Skeletal muscle cell (primary cell): ENCODE measurements at regions not wholly inside any gene's neighbourhood (a gene's known extent, or its start where the extent isn't known, plus 50 kb on each side); places are given as distances from the start of the nearest gene placed in this dataset.

Experiments used
- DNase-seq: peaks from one replicate; pipeline ENCODE4 v3.0.0-alpha.2; 2010; ENCODE audit warnings: low read depth
- H3K4me3 ChIP-seq: 2 replicates; pipeline ENCODE4 v1.5.1; 2011; ENCODE audit warnings: low read depth, mild to moderate bottlenecking, control low read depth, low read length, moderate library complexity

DNA sequence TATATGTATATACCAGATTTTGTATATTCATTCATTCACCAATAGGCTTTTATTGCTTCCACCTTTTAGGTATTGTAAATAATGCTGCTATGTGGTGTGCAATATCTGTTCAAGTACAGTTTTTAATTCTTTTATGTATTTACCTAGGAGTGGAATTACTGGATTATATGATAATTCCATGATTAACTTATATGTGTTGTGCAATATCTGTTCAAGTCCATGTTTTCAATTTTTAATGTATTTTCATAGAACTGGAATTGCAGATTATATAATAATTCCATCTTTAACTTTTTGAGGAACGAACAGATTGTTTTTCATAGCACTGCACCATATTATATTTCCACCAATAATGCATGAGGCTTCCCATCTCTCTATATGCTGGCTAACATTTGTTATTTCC lies 50.6 kb upstream of the L3MBTL4 start:
- DNase-seq, result no peak
- H3K4me3 ChIP-seq, result no peak overlapping the region

DNA sequence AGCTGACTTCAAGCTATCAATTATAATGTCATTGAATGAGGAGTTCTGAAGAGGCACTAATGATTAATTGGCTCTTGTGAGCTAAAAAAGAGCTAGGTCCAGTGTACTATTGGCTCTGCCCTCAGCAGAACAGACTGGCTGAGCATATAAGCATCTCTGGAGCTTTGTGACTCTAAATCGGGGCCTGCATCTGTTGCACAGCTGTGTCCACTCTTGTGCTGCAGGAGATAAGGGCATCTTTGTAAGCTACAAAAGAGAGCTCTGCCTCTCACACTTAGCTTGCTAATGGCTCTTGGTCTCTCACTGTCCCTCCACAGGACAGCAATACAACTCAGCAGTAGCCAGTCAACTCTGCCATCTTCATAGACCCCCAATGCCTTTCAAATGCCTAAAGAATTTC lies 61.5 kb upstream of the L3MBTL4 start:
- no peak for DNase-seq
- no peak overlapping the region for H3K4me3 ChIP-seq

GRCh38 chr18:6476880-6477279 lies 62.2 kb upstream of the L3MBTL4 start:
- H3K4me3 ChIP-seq, result no peak overlapping the region
- no peak for DNase-seq

DNA sequence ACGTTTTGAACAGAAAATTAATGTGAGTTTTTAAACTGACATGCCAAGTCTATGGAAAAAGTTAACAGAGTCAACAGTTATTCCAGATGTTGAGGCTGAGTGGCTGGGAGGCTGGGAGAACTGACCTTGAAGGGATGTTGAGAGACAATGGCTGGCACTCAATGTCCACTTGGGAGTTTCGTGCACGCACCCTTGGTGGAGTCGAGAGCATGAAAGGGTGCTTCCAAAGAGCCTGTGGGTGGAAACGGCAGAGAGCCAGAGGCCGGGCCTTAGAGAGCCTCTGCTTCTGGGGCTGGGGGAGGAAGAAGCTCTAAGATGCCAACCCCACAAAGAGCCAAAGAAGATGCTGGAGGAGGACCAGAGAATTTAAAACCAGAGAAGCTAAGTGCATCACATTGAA lies 63.4 kb upstream of the L3MBTL4 start:
- no peak overlapping the region for H3K4me3 ChIP-seq
- DNase-seq, result no peak

DNA sequence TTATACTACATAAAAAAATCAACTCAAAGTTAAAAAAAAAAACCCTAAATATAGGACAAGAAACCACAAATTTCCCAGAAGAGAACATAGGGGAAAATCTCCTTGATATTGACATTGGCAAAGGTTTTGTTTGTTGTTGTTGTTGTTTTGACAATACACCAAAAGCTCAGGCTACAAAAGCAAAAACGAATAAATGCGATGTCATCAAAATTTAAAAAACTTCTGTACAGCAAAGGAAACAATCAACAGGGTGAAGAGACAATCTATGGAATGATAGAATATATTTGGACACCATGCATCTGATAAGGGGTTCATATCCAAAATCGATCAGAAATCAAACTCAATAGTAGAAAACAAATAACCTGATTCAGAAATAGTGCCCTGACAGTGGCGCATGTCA lies 65.0 kb upstream of the L3MBTL4 start:
- no peak for DNase-seq
- no peak overlapping the region for H3K4me3 ChIP-seq

GRCh38 chr18:6482198-6482977 lies 67.7 kb upstream of the L3MBTL4 start:
- H3K4me3 ChIP-seq, result no peak overlapping the region
- peak; percentile 54 for DNase-seq

GRCh38 chr18:6484659-6485058 lies 69.9 kb upstream of the L3MBTL4 start:
- no peak for DNase-seq
- no peak overlapping the region for H3K4me3 ChIP-seq

DNA sequence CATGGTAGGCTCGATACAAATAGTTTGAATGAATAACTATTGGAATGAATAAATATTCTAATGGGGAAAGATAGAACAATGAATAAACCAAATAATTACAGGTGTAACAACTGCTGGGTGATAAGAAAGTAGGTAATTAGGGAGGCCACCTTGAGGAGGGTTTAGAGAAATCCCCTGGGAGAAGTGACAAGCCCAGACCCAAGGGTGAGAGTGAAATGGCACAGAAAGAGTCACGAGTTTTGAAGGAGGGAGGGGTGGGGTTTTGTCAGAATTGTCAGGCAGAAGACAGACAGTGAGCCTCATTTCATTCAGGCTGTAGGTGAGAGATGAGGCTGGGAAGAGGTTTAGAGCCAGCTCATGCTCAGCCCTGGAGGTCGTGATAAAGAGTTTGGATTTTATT lies 71.6 kb upstream of the L3MBTL4 start:
- H3K4me3 ChIP-seq, result no peak overlapping the region
- no peak for DNase-seq

DNA sequence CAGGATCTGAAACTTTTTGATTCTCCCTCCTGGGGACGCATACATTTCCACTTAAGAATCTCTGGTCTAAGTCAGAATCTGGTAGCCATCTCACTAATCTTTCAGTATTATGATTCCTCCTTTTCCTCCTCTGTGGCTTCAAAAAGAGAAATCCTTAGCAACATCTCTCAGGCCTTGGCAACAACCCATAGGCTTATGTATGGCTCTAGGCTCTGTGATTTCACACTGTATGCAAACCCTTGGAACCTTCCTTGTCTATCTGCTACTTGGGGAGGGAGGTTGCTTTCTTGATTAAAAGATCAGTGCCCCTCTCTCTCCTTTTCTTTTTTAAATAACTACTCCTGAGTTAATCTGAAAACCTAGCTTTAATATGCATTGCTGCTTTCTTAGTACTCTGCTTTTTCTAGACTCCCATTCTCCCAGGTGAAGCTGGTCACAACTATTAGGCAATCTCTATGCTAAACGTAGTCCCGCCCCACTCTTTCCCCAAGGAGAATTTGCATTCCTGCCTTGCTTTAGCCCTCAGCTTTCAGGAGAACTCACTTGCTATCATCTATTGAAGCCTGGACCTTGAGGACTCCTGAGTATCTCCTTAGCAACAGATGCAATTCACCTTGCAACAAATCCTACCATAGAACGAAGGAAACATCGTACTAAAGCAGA lies 72.2 kb upstream of the L3MBTL4 start:
- no peak for DNase-seq
- no peak overlapping the region for H3K4me3 ChIP-seq

DNA sequence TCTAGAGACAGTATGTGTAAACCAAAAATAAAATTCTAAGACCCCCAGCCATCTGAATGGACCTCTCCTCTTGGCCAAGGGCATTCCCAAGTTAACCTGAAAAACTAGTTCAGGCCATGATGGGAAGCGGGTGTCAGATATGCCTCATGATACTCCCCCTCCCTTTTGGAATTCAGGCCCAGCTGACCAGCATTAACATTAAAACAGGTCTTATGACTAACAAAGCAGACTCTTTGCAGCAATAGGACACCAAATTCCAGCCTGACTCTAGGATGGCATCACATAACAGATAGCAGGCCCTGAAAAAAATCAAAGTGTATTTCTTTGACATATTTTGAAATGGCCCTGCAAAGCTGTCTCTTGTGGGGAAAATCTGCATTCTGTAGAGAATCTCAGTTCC lies 73.3 kb upstream of the L3MBTL4 start:
- no peak for DNase-seq
- no peak overlapping the region for H3K4me3 ChIP-seq

- no peak for DNase-seq
- H3K4me3 ChIP-seq, result no peak overlapping the region
These were observed 74.2 kb upstream of the L3MBTL4 start for GRCh38 chr18:6488956-6489355.

GRCh38 chr18:6489977-6490376 lies 75.3 kb upstream of the L3MBTL4 start:
- no peak overlapping the region for H3K4me3 ChIP-seq

DNA sequence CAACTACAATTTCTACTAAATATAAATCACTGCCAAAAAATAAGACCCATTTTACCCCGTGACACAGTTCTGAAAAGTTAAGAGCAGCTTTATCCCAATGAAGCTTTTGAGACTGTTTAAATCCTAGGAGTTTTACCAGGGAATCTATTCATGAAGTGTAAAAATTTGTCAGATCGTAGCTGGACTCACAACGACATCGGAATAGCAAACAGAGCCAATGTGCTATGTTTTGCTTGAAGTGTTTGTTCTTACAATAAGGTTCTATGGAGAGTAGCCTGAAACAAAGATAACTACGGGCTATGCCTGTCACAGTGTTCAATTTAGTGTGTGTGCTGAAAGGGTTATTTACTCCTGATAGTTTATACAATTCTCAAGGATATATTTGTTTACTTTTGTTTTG lies 78.5 kb upstream of the L3MBTL4 start:
- DNase-seq, result no peak
- H3K4me3 ChIP-seq, result no peak overlapping the region

More at GRCh38 chr18:6489977-6490376, 75.3 kb upstream of the L3MBTL4 start:
- DNase-seq, result no peak

GRCh38 chr18:6495536-6495935 lies 80.8 kb upstream of the L3MBTL4 start:
- no peak overlapping the region for H3K4me3 ChIP-seq
- no peak for DNase-seq

DNA sequence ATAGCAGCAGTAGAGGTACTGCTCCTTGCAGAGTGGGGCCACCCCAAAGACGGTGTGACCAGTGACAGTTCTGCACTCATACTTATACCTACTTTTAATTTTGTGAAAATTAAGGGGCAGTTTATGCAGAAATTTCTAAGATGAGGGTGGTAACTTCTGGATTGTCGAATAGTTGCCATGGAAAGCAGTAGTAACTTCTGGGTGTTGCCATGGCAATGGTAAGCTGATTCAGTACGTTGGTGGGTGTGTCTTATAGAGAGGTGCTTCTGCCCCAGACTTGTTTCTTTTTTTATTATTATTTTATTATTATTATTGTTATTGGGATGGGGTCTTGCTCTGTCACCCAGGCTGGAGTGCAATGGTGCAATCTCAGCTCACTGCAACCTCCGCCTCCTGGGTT lies 82.8 kb upstream of the L3MBTL4 start:
- H3K4me3 ChIP-seq, result no peak overlapping the region
- DNase-seq, result no peak

DNA sequence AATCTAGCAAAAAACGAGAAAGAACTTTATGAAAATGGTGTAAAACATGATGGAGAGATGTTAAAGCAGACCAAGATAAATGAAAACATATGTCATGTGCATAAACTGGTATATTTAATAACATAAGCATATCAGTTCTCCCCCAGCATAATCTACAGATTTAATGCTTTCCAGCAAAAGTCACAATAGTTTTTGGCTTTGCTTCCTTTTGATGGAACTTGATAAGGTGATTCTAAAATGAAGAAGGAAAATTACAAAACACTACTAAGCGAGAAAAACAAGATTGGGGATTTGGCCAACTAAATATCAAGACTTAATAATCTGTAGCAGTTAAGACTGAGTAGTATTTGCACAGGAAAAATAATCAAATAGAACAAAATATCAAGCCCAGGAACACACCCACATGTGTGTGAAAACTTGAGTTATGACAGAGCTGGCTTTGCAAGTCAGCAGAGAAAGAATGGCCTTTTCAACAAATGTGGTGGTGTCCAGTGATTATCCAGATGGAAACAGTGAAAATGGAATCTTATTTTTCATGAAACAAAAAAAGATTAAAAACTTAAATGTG lies 83.7 kb upstream of the L3MBTL4 start:
- H3K4me3 ChIP-seq, result no peak overlapping the region
- DNase-seq, result no peak

- no peak for DNase-seq
These were observed 90.1 kb upstream of the L3MBTL4 start for GRCh38 chr18:6504605-6505497.

DNA sequence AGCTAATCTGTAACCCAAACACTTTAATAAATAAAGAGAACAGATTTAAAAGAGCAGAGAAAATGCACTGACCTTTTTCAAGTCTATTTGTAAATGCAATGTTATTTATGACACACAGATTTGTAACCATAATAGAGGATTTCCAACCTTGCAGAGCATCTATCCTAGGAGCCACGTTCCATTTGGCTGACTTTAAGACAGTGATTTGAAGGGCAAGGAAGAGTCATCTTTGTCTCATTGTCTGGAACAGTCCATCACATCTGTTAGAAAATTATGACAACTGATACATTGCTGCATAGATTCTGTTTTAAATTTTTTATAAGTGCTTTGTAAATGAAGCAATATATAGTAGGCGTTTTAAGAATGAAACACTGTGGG lies 90.8 kb upstream of the L3MBTL4 start:
- no peak overlapping the region for H3K4me3 ChIP-seq
- no peak for DNase-seq

More at GRCh38 chr18:6504605-6505497, 90.1 kb upstream of the L3MBTL4 start:
- H3K4me3 ChIP-seq, result no peak overlapping the region

GRCh38 chr18:6509417-6509816 lies 94.7 kb upstream of the L3MBTL4 start:
- no peak for DNase-seq

DNA sequence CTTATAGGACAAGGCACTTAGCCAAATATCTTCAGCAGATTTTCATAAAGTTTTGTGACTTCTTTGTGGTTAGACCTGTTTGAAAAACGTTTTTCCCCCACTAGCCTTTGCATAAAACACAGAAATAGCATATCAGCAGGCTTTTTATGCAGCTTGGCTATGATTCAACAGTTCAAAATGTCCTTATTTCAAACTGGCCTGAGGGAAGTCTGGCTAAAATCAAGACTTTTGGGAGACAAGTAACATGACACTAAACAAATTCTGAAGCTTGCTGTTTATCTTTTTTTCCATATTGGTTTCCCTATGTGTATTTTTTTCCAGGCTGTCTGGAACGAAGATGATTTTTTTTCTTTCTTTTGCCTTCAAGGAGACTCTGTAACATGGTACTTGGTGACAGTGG lies 95.1 kb upstream of the L3MBTL4 start:
- no peak overlapping the region for H3K4me3 ChIP-seq
- DNase-seq, result no peak

More at GRCh38 chr18:6509417-6509816, 94.7 kb upstream of the L3MBTL4 start:
- H3K4me3 ChIP-seq, result no peak overlapping the region
